GM23248 (cell line): ENCODE measurements at regions not wholly inside any gene's neighbourhood (a gene's known extent, or its start where the extent isn't known, plus 50 kb on each side); places are given as distances from the start of the nearest gene placed in this dataset.

ENCODE experiments used
- EZH2 ChIP-seq: fragments of 200-600 bp; sonication (generic); IDR thresholded peaks from 2 replicates; pipeline ENCODE4 v1.6.1; 2018; ENCODE audit warnings: antibody characterized with exemption, mild to moderate bottlenecking; ENCODE audit not compliant: insufficient read depth, poor library complexity, severe bottlenecking
- EZH2phosphoT487 ChIP-seq: fragments of 200-600 bp; sonication (generic); IDR thresholded peaks from 2 replicates; pipeline ENCODE4 v1.6.1; 2018; ENCODE audit warnings: antibody characterized with exemption, moderate library complexity, mild to moderate bottlenecking, low read depth; ENCODE audit not compliant: insufficient read depth

- no peak for TF ChIP-seq EZH2
- TF ChIP-seq EZH2phosphoT487: no peak
These were observed 330.4 kb downstream of the KIF20B start for GRCh38 chr10:90031776-90032175.
